Sigmoid colon (tissue), 6 donors: ENCODE measurements at regions not wholly inside any gene's neighbourhood (a gene's known extent, or its start where the extent isn't known, plus 50 kb on each side); places are given as distances from the start of the nearest gene placed in this dataset.

Source experiments
- DNase-seq: peaks from one replicate; pipeline ENCODE4 v3.0.0-alpha.2; 2019
- H3K27ac ChIP-seq, 4 donors: fragments of 200-600 bp; sonication (generic); one replicate each; pipeline ENCODE4 v1.5.1; 2016 to 2019; ENCODE audit warnings: mild to moderate bottlenecking in 1 of 4
- H3K27me3 ChIP-seq, 3 donors: fragments of 200-600 bp; sonication (generic); one replicate each; pipeline ENCODE4 v1.5.1; 2019; ENCODE audit warnings: mild to moderate bottlenecking in 1 of 3
- H3K36me3 ChIP-seq, 4 donors: fragments of 200-600 bp; sonication (generic); one replicate each; pipeline ENCODE4 v1.5.1; 2016 to 2019
- H3K4me1 ChIP-seq, 4 donors: fragments of 200-600 bp; sonication (generic); one replicate each; pipeline ENCODE4 v1.5.1; 2017 to 2019
- H3K4me3 ChIP-seq, 4 donors: fragments of 200-600 bp; sonication (generic); one replicate each; pipeline ENCODE4 v1.5.1; 2017 to 2019; ENCODE audit warnings: mild to moderate bottlenecking in 2 of 4, moderate library complexity in 1 of 4
- H3K9me3 ChIP-seq, 4 donors: fragments of 200-600 bp in 3 of 4; sonication (generic) in 3 of 4; one replicate each; pipeline versions ENCODE4 v1.5.1 to v1.6.1; 2013 to 2019
- EP300 ChIP-seq, 4 donors: sonication (generic); formaldehyde crosslinking; IDR thresholded peaks; one replicate each; pipeline ENCODE4 v1.6.1; 2017; ENCODE audit warnings: antibody characterized with exemption in 4 of 4
- POLR2A ChIP-seq, 2 donors: fragments of 450-650 bp; IDR thresholded peaks; one replicate each; pipeline ENCODE4 v1.6.1; 2016; ENCODE audit warnings: antibody characterized with exemption in 2 of 2, mild to moderate bottlenecking in 2 of 2, moderate library complexity in 2 of 2
- POLR2AphosphoS5 ChIP-seq, 4 donors: sonication (generic); formaldehyde crosslinking; IDR thresholded peaks; one replicate each; pipeline ENCODE4 v1.6.1; 2017; ENCODE audit warnings: antibody characterized with exemption in 4 of 4
- WGBS, 2 donors: extraction: QIAGEN DNeasy Blood & Tissue Kit; methylation state at CpG; one replicate each; pipeline ENCODE4 v1.1.7; 2013; 5-methylcytosine and 5-hydroxymethylcytosine counted together
- intact Hi-C: fragments of 100-400 bp; cut with DNase I; formaldehyde crosslinking; loops from one replicate; pipeline ENCODE4 v1.15.1; 2023
- TF ChIP-seq, protein P1 (sequence below), 4 experiments: fragments of 450-650 bp in 3 of 4; fragments of 200-600 bp in 1 of 4; IDR thresholded peaks; one replicate each; pipeline ENCODE4 v1.5.1; 2016 to 2019; ENCODE audit warnings: antibody characterized with exemption in 4 of 4, mild to moderate bottlenecking in 3 of 4, moderate library complexity in 2 of 4
- donor health status: healthy with polysubstance abuse.
- donor health status: healthy.

DNA sequence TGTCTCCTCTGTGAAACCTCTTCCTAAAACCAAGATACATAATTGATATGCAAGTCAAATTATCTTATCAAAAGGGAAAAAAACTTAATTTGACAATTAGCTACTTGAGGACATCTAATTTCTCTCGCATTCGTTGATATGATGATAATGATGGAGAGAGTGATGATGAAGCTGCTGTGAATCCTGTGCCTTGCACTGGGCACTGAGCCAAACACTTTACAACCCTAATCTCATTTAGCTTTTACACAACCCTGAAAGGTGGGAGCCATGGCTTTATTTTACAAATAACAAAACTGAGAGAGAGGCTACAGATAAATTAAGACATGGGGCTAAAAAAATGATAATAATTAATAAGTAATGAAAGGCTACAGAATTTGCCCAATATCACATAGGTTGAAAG is 176.0 kb downstream of the NOC3L start:
- intact Hi-C loops = no loop called here
- no peaks in the 10 kb centered on the region for H3K27me3 ChIP-seq
- 39 to 80% methylated on average over 2 of the region's 2 CpGs for WGBS, 2 donors
- no peak for TF ChIP-seq POLR2A (IDR thresholded peaks at IDR 0.05)
- TF ChIP-seq, protein P1, sequence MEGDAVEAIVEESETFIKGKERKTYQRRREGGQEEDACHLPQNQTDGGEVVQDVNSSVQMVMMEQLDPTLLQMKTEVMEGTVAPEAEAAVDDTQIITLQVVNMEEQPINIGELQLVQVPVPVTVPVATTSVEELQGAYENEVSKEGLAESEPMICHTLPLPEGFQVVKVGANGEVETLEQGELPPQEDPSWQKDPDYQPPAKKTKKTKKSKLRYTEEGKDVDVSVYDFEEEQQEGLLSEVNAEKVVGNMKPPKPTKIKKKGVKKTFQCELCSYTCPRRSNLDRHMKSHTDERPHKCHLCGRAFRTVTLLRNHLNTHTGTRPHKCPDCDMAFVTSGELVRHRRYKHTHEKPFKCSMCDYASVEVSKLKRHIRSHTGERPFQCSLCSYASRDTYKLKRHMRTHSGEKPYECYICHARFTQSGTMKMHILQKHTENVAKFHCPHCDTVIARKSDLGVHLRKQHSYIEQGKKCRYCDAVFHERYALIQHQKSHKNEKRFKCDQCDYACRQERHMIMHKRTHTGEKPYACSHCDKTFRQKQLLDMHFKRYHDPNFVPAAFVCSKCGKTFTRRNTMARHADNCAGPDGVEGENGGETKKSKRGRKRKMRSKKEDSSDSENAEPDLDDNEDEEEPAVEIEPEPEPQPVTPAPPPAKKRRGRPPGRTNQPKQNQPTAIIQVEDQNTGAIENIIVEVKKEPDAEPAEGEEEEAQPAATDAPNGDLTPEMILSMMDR (IDR thresholded peaks at IDR 0.05) = no peak
- H3K4me1 ChIP-seq = no peaks in the 10 kb centered on the region
- H3K36me3 ChIP-seq = no peaks in the 10 kb centered on the region
- H3K27ac ChIP-seq = no peak overlapping the region
- no peak for DNase-seq
- no peak overlapping the region for H3K4me3 ChIP-seq
- no peaks in the 10 kb centered on the region for H3K9me3 ChIP-seq

DNA sequence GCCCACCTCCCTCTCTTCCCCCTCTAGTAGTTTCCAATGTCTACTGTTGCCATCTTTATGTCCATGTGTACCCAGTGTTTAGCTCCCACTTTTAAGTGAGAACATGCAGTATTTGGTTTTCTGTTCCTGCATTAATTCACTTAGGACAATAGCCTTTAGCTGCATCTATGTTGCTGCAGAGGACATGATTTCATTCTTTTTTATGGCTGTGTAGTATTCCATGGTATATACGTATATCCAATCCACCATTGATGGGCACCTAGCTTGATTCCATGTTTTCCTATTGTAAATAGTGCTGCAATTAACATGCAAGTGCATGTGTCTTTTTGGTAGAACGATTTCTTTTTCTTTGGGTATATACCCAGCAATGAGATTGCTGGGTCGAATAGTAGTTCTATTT is 170.4 kb downstream of the NOC3L start:
- H3K27ac ChIP-seq = no peak overlapping the region
- H3K36me3 ChIP-seq = no peaks in the 10 kb centered on the region
- H3K9me3 ChIP-seq = no peaks in the 10 kb centered on the region
- WGBS, 2 donors = 90 to 92% methylated on average over 3 of the region's 3 CpGs
- TF ChIP-seq POLR2A (IDR thresholded peaks at IDR 0.05) = no peak
- no peak for TF ChIP-seq POLR2AphosphoS5 (IDR thresholded peaks at IDR 0.05)
- TF ChIP-seq, protein P1 (IDR thresholded peaks at IDR 0.05) = no peak
- no peak for TF ChIP-seq EP300 (IDR thresholded peaks at IDR 0.05)
- peaks cover 0 to 26% (median 19%) of the 10 kb centered on the region in 4 donors for H3K4me1 ChIP-seq
- DNase-seq = no peak
- no peak overlapping the region for H3K4me3 ChIP-seq
- no peaks in the 10 kb centered on the region for H3K27me3 ChIP-seq
- intact Hi-C loops = loop anchor here (5.0 kb wide), 1 partner anchor 115 kb away; no protein-coding TSS in a partner anchor

DNA sequence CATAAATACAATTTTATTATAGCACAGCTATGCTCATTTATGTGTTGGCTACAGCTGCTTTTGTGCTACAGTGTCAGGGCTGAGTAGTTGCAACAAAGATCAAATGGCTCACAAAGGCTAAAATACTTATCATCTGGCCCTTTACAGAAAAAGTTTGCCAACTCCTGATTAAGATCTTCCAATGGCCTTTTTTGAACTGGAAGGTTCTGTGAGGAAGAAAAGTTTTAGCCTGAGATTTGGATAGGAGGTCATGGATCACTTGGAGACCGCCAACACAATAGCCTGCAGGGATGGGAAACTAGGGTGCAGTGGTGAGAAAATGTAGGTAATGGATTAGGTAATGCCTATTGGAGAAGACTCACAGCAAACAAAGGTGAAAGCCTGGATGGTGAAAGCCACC is 169.8 kb downstream of the NOC3L start:
- Histone ChIP-seq H3K27ac (peak overlapping the region in 3 of 4 donors; percentile 52 to 62 (median 61)), H3K9me3 (no peaks in the 10 kb centered on the region), H3K4me1 (peaks cover 0 to 26% (median 19%) of the 10 kb centered on the region in 4 donors), H3K27me3 (no peaks in the 10 kb centered on the region), H3K4me3 (no peak overlapping the region), H3K36me3 (no peaks in the 10 kb centered on the region)
- 77 to 96% methylated on average over 1 of the region's 1 CpG for WGBS, 2 donors
- TF ChIP-seq POLR2A (IDR thresholded peaks at IDR 0.05) = no peak
- no peak for TF ChIP-seq EP300 (IDR thresholded peaks at IDR 0.05)
- TF ChIP-seq, protein P1 (IDR thresholded peaks at IDR 0.05) = no peak
- TF ChIP-seq POLR2AphosphoS5 (IDR thresholded peaks at IDR 0.05) = no peak
- intact Hi-C loops = loop anchor here (5.0 kb wide), 1 partner anchor 116 kb away; no protein-coding TSS in a partner anchor
- DNase-seq = no peak

DNA sequence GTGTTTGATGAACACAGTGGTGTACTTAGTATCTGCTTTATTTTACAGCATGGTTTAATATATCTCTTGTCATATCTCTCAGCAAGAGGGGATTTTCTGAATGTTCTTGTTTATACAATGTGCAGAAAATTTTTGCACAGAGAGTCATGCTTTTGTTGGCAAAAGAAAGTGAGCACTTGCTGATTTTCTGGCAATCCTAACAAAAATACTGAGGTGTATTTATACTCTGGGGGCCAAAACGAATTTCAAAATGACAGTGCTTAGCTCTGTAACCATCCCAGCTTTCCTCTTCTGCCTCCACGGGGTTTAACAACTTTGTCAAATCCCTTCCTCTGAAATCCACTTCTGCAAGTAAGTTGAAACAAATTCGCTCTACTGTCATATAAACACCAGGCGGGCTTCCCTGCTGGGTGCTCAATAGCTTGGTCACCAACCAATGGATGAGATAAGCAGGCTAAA is 169.2 kb downstream of the NOC3L start:
- Histone ChIP-seq H3K4me3 (no peak overlapping the region), H3K4me1 (peaks cover 0 to 26% (median 19%) of the 10 kb centered on the region in 4 donors), H3K9me3 (no peaks in the 10 kb centered on the region), H3K27ac (peak overlapping the region in 3 of 4 donors; percentile 52 to 62 (median 61)), H3K27me3 (no peaks in the 10 kb centered on the region), H3K36me3 (no peaks in the 10 kb centered on the region)
- intact Hi-C loops = loop anchor here (5.0 kb wide), 1 partner anchor 116 kb away; no protein-coding TSS in a partner anchor
- TF ChIP-seq POLR2AphosphoS5 (IDR thresholded peaks at IDR 0.05) (peak in 3 of 4 donors; percentile 41 to 58 (median 46)), EP300 (IDR thresholded peaks at IDR 0.05) (peak in 1 of 4 donors; percentile 18)
- TF ChIP-seq, protein P1 (IDR thresholded peaks at IDR 0.05) = no peak
- 42 to 78% methylated on average over 4 of the region's 4 CpGs for WGBS, 2 donors
- no peak for DNase-seq

DNA sequence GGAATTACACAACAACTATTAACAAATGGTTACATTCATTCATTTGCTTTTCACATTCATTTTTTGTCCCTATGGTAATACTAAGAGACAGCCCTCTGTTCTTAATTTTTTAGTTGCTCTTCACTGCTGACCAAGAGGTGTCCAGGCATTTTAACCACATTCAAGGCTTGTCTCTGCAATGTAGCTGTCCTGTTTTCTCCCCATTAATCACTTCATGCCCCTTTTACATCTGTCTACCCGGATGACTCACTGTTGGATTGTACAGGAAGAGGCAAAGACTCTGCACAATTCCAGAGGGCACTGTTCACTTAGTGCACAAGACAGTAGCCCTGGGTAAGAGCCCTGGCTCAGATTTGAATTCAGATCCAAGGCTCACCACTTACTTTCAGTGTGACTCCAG is 168.5 kb downstream of the NOC3L start:
- Histone ChIP-seq H3K4me1 (peaks cover 0 to 26% (median 19%) of the 10 kb centered on the region in 4 donors), H3K9me3 (no peaks in the 10 kb centered on the region), H3K36me3 (no peaks in the 10 kb centered on the region), H3K27ac (peak overlapping the region in 2 of 4 donors; percentile 61 to 62), H3K27me3 (no peaks in the 10 kb centered on the region), H3K4me3 (no peak overlapping the region)
- intact Hi-C loops = loop anchor here (5.0 kb wide), 1 partner anchor 117 kb away; no protein-coding TSS in a partner anchor
- no peak for TF ChIP-seq POLR2A (IDR thresholded peaks at IDR 0.05)
- TF ChIP-seq POLR2AphosphoS5 (IDR thresholded peaks at IDR 0.05) = no peak
- TF ChIP-seq EP300 (IDR thresholded peaks at IDR 0.05) = no peak
- TF ChIP-seq, protein P1 (IDR thresholded peaks at IDR 0.05) = no peak
- WGBS, 2 donors = 63 to 80% methylated on average over 1 of the region's 1 CpG
- no peak for DNase-seq
